Mesenteric fat pad (tissue), 1 donor: ENCODE measurements at regions not wholly inside any gene's neighbourhood (a gene's known extent, or its start where the extent isn't known, plus 50 kb on each side); places are given as distances from the start of the nearest gene placed in this dataset.

Experiments
- DNase-seq: peaks from one replicate; pipeline ENCODE4 v3.0.0-alpha.2; 2020; ENCODE audit warnings: low spot score
- donor health status: DM: yes; HTN: yes; CAD: no.

DNA sequence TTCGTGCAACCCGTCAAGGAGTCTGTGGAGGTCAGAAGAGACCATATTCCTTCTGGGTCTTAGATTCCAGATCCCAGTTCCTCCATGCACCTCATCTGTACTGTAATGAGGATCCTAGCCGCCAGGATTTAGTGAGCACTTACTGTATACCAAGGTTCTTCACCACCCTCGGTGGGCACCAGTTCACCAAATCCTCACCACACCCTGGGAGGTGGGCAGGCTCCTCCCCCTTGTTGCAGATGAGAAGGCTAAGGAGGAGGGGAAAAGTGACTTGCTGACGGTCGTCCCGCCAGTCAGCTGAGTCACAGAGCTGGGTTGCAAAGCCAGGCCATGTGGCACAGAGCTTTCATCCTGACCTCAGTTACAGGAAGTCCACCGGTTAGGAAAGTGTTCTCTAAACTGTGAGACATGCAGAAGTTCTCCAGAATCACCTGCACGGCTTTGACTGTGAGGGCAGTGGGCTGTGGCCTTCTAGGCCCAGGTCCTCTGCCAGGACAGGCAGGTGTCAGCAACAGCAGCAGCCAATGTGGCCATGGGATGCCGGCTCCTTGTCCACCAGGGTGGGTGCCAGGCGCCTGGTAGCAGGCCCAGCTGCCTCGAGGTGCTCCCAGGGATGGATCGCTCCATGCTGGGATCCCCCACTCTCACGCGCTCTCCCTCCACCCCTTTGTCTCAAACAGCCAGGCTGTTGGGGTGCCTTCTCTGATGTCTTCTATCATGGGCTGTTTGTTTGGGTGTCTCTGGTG is 240.3 kb upstream of the GSE1 start:
- no peak for DNase-seq

DNA sequence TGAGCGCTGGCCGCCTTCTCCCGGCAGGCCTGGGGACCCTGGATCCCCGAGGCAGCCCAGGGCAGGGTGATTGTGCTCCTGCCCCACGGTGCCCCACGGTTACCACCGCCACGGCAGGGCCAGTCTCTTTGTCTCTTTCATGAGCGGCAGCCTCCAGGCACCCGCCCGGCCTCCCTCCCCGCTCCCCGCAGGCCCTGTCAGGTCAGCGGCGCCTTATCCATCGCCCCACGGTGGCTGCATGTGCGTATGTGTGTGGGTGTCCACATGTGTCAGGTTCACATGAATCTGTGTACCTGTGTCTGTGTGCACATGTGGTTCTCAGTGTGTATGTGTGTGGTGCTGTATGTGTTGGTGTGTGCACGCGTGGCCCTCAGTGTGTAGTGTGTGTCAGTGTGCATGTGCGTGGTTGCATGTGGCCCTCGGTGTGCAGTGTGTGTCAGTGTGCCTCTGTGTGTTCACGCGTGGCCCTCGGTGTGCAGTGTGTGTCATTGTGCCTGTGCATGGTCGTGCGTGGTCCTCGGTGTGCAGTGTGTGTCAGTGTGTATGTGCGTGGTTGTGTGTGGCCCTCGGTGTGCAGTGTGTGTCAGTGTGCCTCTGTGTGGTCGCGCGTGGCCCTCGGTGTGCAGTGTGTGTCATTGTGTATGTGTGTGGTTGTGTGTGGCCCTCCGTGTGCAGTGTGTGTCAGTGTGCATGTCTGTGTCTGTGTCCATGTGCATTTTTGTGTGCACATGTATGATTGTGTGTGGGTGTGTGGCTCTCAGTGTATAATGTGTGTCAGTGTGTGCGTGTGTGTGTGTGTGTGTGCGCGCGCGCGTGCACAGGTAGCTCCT is 239.2 kb upstream of the GSE1 start:
- DNase-seq: no peak

DNA sequence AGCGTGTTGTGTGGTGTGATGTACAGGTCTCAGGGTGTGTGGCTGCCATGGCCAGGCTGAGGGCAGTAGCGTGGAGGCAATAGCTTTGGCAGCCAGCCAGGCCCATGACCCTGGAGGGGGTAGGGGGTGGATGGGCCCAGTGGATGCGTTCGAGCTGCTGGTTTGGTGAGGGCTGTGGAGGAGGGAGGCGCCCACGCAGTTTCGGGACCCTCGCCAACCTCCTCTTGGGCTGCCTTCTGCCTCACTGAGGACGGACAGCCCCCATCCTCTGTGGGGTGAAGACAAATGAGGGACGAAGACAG is 238.6 kb upstream of the GSE1 start:
- DNase-seq: no peak

DNA sequence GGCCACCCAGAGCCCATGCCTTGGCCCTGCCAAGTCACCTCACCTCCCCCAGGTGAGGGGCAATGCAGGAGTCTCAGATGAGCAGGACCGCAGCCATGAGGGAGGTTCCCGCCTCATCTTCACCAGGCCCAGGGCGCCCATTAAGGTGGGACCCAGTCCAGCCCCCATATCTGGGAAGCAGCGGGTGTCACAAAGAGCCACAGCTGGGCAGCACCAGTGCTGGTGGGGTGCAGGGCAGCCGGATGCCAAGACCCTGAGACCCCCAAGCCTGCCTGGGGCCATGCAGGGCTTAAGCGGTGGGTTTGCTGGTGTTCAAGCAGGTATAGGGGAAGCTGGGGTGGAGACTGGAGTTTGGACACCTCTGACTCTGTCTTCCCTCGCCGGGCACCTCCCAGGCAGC is 237.8 kb upstream of the GSE1 start:
- no peak for DNase-seq

DNA sequence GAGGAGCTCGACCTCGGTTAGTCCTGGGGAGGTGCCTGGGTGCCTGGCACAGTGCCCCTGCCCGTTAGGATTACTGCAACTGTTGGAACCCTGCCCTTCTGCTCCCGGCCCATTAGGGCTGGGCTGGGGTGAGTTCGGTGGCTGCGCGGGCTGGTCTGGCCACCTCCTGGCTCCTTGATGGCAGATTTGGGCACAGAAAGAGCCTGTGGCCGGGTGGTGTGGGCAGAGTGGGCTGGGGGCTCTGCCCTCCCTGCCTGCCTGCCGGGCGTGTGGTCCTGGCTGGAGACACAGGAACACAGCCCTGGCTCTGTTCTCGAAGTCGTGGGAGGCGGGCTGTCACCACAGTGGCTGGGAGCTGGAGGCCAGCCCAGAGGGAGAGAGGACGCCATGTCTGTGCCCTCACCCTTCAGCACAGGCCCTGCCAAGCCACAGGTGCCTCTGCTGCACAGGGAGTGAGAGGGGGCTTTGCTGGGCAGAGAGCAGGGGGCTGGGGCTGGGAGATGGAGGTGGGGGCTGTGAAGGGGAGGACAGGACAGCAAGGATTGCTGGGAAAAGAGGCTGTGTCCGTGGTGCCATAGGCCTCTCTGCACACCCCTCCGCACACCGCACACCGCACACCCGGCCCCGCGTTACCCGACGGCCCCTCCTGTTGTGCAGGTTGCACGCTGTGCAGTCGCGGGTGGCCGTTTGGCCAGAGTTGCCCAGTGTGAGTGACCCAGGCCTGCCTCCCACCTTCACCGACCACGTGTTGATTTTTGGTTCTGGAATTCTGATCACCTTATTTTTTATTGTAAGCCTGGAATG is 236.6 kb upstream of the GSE1 start:
- DNase-seq: no peak

DNA sequence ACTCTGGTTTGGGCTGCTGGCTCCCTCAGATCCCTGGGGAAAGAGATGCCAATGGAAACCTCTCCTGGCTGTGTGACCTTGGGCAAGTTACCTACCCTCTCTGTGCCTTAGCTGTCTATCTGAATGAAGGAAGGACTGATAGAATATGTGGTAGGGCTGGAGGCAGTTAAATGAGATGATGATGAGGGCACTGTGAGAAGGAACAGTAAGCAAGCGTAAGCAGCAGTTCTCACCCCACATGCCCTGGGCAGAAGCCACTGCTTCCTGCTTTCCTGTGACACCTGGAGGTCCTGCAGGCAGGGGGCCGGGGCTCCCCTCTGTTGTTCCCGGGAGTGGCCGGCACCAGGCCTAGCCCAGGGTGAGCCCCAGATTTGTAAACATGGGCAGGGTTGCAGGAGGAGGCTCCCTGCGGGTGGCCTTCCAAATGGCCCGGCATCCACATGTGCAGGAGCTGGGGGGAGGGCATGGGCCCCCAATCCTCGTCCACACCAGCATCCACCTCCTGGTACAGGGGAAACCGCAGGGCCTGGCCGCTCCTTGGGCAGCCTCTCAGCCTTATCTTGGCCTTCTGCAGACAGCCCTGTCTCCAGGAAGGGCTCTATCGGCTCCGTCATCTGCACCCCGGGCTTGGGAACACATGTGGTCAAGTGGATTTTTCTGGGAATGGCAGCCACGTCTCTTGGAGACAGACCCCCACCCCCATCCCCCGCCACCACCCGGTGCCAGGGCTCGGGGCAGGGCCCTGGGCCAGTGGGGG is 235.6 kb upstream of the GSE1 start:
- no peak for DNase-seq

DNA sequence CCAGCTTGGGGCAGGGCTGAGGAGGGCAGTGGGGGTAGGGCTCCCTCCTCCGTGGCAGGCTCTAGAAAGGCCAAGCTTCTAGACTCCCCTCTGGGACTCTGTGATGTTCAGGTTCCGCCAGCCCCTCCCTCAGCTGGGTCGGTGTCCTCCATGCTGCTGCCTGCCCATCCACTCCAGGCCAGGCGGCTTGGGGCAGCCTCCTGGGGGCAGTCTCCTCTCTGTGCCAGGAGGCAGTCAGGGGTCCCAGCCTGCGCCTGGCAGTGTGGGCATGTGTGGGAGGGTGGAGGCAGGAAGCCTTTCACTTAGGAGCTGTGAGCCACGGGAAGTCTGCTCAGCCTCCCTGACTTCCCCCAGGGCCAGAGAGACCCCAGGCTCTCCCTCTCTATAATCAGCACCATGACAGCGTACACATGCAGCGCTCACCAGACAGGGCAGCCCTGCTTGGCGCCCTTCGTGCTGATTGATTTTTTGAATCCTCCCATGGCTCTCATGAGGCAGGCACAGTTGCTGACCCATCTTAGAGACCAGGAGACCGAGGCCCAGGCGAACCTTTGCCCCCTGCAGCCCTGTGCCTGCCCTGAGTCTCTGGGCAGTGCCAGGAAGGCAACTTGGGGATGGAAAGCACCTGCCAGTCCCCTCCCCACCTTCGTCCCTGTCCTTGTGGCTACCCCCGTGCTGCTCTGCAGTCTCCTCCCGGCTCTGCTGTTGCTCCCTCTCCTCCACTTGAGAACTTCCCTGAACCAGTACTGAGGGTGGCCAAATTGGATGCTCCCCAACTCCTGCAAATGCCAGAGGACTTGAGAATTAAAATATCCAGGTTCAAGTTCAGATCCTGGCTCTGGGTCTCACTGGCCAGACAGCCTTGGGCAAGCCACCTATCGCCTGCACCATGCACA is 234.7 kb upstream of the GSE1 start:
- DNase-seq: no peak

DNA sequence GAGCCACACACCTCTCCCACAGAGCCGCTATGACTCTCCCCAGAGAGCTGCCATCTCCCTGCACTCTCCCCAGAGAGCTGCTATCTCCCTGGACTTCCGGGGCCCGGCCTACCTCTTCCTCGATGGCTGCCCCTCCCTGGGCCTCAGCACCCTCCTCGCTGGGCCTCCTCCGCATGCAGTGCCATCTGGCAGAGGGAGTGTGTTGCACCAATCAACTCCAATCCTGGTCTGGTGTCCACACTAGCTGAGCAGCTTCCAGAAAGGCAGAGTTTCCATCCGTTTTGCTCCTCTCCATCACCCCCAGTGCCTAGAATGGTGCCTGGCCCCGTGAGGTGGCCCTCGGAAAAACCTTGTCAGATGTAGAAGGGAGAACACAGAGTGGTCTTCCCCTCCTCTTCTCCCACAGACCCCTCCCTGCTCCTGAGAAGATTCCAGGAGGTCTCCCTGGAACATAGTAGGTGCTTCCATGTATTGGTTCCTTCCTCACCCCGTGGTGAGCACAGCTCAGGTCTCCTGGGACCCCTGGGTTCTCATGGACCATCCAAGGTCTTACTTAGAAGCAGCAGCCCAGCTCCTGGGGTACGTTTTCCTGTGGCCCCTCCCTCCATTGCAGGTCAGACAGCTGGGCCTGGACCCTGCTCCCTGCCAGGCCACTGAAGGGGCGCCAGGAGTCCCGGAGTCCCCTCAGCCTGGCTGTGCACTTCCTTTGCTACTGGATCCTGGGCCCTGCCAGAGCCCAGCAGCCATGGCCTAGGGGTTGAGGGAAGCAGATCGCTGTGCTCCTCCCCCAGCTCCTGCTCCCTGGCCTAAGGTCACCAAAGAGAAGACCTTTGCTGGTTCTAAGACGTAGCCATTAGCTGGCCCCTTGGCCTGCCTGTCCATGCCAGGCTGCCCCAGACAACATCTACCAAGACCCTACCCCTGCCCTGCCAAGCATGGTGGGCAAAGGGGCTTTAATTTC is 233.8 kb upstream of the GSE1 start:
- no peak for DNase-seq

DNA sequence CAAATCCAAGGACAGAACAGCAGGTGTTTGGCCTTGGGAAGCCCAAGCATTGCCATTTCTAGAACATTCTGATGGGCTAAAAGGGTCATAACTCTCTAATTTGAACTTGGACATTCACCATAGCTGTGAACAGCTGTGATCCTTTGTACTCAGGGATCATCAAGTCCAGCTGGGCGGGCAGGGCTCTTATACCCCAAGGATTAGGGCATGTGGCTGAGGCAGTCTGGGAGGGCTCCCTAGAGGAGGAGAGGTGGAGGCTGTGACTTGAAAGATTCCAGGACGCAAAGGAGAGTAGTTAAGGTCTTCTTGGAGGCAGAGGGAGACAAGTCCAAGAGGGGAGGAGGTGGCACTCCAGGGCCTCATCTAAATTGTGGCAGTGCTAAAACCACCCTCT is 233.1 kb upstream of the GSE1 start:
- no peak for DNase-seq

DNA sequence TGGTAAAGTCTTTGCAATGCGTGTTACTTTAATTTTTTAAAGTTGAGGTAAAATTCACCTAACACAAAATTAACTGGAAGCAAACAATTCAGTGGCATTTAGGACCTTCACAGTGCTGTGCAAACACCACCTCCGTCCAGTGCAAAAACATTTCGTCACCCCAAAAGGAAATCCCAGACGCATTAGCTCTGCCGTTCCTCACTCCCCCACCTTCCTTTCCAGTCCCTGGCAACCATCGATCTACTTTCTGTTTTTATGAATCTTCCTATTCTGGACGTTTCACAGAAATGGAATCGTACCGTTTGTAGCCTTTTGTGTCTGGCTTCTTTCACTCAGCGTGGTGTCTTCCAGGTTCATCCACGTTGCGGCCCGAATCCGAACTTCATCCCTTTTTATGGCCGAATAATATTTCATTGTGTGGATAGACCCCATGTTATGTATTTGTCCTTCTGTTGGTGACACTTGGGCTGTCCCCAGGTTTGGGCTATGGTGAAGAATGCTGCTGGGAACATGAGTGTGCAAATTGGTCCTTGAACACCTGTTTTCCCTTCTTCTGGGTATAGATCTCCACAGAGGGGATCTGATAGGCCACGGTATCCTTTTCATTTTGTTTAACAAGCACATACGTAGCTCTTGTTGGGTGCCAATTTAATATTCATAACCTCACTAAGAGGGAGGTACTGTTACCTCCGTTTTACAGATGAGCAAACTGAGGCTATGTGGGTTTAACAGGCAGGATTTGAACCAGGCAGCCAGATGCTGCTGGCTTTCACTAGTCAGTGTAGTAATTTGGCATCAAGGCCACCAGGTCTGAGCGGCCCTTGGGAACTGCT is 232.0 kb upstream of the GSE1 start:
- DNase-seq: no peak

DNA sequence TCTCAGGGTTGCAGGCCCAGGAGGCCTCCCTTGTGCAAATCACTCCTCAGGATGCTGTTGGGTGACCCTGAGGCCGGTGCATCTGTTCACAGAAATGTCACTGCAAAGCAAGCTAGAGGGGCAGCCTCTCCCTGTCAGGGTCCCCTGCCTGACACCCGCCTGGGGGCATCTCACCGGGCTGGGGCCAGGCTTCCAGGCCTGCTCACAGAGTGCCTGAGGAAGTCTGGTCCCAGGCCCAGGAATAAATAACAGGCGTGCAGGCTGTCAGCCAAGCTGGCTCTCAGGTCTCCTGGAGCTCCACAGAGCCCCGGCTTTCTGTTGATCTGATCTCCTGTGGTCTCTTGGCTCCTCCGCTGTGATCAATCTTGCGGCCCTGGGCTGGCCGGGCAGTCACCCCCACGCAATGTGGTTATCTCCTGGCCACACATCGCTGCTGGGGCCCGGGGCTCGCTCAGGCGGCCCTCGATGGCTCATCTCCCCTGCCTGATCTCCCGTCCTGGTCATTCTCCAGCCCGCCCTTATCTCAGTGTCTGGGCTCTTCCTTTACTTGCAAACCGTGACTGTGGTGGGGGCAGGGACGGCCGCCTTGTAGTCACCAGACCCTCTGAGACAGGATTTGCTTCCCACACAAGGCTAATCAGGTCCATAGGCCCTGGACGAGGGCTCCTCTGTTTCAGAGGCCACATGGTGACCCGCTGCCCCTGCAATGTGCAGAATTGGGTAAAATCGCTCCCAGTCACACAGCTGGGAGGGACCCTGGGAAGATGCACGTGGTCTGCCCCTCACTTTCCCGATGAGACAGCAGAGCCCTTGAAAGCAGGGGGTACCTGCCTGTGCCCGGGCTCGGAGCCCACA is 231.2 kb upstream of the GSE1 start:
- DNase-seq: no peak

DNA sequence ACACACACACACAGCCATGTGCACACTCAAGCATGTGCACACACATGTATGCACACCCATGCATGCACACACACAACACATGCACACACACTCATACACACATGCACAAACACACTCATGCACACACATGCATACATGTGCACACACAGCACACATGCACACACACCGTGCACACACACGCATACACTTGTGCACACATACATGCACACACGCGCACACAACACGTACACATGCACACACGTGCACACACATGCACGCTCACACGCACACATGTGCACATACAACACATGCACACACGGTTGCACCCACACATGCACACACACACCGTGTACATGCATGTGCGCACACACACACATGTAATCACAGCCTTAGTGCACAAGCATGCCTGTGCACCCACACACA is 230.4 kb upstream of the GSE1 start:
- no peak for DNase-seq

DNA sequence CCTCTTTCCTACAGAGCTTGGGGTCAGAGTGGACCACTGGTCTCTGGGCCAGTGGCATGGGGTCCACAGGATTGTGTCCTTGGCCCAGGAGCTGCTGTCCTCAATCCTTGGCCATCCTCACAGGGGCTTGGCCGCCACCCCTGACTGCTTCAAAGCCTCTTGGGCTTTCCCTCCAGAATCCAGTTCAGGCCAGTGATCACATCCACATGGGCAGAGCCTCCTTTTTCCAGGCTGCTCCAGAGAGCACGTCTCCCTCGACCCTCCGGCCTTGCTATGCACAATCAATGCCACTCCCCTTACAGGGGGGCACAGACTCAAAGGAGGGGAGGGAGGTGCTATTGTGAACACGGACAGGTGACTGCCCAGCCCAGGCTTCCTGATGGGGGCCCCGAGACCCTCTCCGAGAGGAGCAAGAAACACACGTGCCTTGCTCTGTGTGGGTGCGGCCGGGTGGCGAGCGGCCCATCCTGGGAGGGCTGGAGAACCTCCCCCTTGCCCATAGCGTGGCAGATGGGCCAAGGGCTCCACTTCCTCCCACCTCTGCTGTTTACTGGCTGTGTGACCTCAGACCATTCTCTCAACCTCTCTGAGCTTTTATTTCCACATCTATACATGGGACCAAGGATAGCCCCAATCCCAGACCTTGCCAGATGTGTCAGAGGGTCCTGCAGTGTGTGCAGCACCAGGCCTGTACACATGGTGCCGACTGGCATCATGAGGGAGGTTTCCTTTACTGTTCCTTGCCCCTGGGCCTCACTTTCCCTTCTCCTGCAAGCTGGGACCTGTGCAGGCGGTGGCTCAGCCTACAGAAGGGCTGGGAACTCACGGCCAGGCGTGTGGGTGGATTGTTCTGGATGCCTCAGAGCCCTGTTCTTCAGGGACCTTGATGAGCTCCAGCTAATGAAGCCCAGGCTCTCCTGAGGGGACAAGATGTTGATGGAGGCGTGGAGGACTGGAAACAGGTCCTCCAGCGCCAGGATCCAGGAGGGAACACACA is 229.0 kb upstream of the GSE1 start:
- DNase-seq: no peak

DNA sequence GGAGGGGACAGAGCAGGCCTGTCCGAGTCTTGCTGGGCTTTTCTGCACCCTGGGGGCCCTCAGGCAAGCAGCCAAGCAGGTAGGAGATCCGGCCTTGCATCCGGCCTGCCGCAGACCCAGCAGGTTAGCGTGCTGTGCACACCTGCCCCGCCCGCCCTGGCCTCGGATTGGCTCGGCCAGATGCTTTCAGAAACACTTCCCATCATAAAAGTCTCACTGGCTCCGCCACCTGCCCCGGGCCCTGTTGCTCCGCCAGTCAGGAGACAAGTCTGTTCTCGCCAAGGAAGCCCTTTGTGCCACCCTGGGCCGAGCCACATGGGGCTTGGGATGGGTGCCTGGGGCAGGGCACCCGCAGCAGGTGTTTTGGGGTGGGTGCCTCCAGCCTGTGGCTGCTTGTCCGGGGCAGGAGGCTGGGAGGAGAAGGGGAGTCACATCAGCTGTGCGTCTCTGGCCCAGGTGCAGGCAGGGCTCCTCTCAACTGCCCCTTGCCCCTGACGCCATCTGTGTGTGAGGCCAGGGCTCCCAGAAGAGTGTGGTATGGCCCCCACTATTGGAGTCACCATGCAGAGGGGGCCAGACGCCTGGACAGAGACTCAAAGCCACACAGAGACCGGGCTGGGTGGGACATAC is 228.2 kb upstream of the GSE1 start:
- no peak for DNase-seq

DNA sequence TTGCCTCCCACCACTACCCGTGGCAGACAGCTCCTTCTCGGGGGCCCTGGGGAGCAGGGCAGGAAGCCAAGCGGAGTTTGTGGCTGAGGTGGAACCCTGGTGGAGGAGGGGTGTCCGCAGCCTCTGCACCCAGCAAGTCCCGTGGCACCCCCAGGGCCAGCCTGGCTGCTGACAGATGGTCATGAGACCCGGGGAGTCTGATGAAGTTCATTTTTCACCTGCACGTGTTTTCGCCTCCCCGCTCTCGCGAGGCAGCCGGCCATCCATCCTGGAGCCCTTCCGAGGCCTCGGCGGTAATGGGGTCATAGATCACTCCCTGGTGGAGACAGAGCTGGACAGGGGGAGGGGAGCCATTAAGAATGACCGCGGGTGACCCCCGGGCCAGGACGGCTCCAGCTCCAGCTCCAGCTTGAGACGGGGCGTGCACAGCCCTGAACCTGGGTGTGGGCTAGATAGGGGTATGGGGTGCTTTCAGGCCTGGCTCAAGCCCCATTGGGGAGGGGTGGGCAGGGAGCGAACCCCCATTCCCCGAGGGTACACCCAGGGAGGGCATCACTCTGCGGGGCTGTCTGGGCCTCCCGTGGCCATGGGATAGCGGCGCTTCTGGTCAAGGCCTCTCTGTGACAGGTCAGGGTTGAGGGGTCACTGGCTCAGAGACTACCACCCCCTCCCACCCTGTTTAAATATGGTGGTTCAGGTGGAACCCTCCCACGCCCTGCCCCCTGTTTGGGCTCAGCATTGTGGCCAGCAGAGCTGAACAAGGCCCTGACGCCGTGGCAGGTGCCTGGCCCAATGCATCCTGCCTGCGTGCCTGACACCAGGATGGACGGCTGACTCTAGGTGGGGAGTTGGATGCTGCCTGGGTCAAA is 227.4 kb upstream of the GSE1 start:
- DNase-seq: no peak
